Uterus (tissue), 3 donors: ENCODE measurements at regions not wholly inside any gene's neighbourhood (a gene's known extent, or its start where the extent isn't known, plus 50 kb on each side); places are given as distances from the start of the nearest gene placed in this dataset.
"Not testable (repeated sequence)": the region's sequence is repeated elsewhere in the genome, so short reads cannot be mapped to it uniquely, and the experiment has no call there.

Experiments used
- DNase-seq, 2 donors: peaks; one replicate each; pipeline ENCODE4 v3.0.0-alpha.2; 2019 to 2020
- H3K27ac ChIP-seq, 2 donors: fragments of 200-600 bp; sonication (generic); 1 replicate in 1 of 2; 2 replicates in 1 of 2; pipeline ENCODE4 v1.5.1; 2016 to 2018
- H3K27me3 ChIP-seq, 2 donors: fragments of 200-600 bp; sonication (generic); one replicate each; pipeline ENCODE4 v1.5.1; 2018 to 2019; ENCODE audit warnings: control low read depth in 1 of 2
- H3K36me3 ChIP-seq, 2 donors: fragments of 200-600 bp; sonication (generic); one replicate each; pipeline ENCODE4 v1.5.1; 2019; ENCODE audit warnings: control low read depth in 1 of 2
- H3K4me1 ChIP-seq, 2 donors: fragments of 200-600 bp; sonication (generic); one replicate each; pipeline ENCODE4 v1.5.1; 2018 to 2019; ENCODE audit warnings: control low read depth in 1 of 2
- H3K4me3 ChIP-seq, 2 donors: fragments of 200-600 bp; sonication (generic); 1 replicate in 1 of 2; 2 replicates in 1 of 2; pipeline ENCODE4 v1.5.1; 2018 to 2019; ENCODE audit warnings: mild to moderate bottlenecking in 1 of 2
- H3K9me3 ChIP-seq, 2 donors: fragments of 200-600 bp; sonication (generic); one replicate each; pipeline ENCODE4 v1.5.1; 2019; ENCODE audit warnings: control low read depth in 1 of 2
- CTCF ChIP-seq, 4 experiments: fragments of 200-600 bp in 2 of 4; fragments of 450-650 bp in 2 of 4; sonication (generic) in 2 of 4; IDR thresholded peaks; one replicate each; pipeline ENCODE4 v1.5.1; 2016 to 2019; ENCODE audit warnings: antibody characterized with exemption in 4 of 4, mild to moderate bottlenecking in 2 of 4, moderate library complexity in 1 of 4
- POLR2A ChIP-seq, 2 donors: fragments of 450-650 bp; IDR thresholded peaks; one replicate each; pipeline ENCODE4 v1.6.1; 2016; ENCODE audit warnings: antibody characterized with exemption in 2 of 2, mild to moderate bottlenecking in 1 of 2, moderate library complexity in 1 of 2
- intact Hi-C: fragments of 100-400 bp; cut with DNase I; formaldehyde crosslinking; loops from one replicate; pipeline ENCODE4 v1.15.1; 2023; ENCODE audit warnings: low total_unique reads
- donor health status: DM: yes; HTN: yes; CAD: no.

DNA sequence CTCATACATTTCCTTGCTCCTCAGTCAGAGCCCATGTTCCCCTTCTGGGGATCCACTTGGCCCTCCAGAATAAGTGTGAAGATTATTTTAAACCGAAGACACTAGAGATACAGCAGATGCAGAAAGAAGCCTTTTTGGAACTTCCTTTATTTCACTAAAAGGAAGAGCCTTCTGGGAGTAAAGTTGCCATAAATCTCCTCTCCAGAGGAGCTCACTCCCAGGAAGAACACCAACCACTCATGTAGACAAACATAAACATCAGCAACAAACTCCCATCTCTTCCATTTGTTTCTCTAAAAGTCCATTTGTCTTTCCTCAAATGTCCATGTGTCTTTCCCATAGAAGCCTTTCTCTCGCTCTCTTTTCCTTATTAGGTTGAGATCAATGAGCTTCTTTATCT is 62.4 kb upstream of the MSH6 start:
- no peak for DNase-seq
- Histone ChIP-seq H3K27ac (no peak overlapping the region), H3K27me3 (no peaks in the 10 kb centered on the region), H3K9me3 (no peaks in the 10 kb centered on the region), H3K4me3 (no peak overlapping the region), H3K36me3 (no peaks in the 10 kb centered on the region), H3K4me1 (no peaks in the 10 kb centered on the region)
- no peak for TF ChIP-seq CTCF (IDR thresholded peaks at IDR 0.05)
- no peak for TF ChIP-seq POLR2A (IDR thresholded peaks at IDR 0.05)
- intact Hi-C loops = no loop called here

GRCh38 chr2:47720036-47720435 is 62.9 kb upstream of the MSH6 start:
- H3K9me3 ChIP-seq = no peaks in the 10 kb centered on the region
- no peaks in the 10 kb centered on the region for H3K27me3 ChIP-seq
- no peak overlapping the region for H3K27ac ChIP-seq
- DNase-seq = no peak
- H3K4me1 ChIP-seq = no peaks in the 10 kb centered on the region
- intact Hi-C loops = no loop called here
- no peak overlapping the region for H3K4me3 ChIP-seq
- H3K36me3 ChIP-seq = no peaks in the 10 kb centered on the region
- TF ChIP-seq CTCF (IDR thresholded peaks at IDR 0.05) = no peak
- TF ChIP-seq POLR2A (IDR thresholded peaks at IDR 0.05) = no peak

- no peak for DNase-seq
- Histone ChIP-seq H3K36me3 (no peaks in the 10 kb centered on the region), H3K4me3 (no peak overlapping the region), H3K27ac (no peak overlapping the region), H3K9me3 (no peaks in the 10 kb centered on the region), H3K4me1 (no peaks in the 10 kb centered on the region), H3K27me3 (no peaks in the 10 kb centered on the region)
- TF ChIP-seq CTCF (IDR thresholded peaks at IDR 0.05) = no peak
- no peak for TF ChIP-seq POLR2A (IDR thresholded peaks at IDR 0.05)
- intact Hi-C loops = no loop called here
These were observed 63.8 kb upstream of the MSH6 start for GRCh38 chr2:47719099-47719498.

- intact Hi-C loops, H3K4me3 ChIP-seq, H3K27me3 ChIP-seq, H3K4me1 ChIP-seq, H3K27ac ChIP-seq, DNase-seq, H3K9me3 ChIP-seq, H3K36me3 ChIP-seq: not testable (repeated sequence)
These were observed 66.6 kb upstream of the MSH6 start for GRCh38 chr2:47716307-47716706.

GRCh38 chr2:47715552-47715951 is 67.4 kb upstream of the MSH6 start:
- H3K9me3 ChIP-seq = no peaks in the 10 kb centered on the region
- intact Hi-C loops = no loop called here
- TF ChIP-seq POLR2A (IDR thresholded peaks at IDR 0.05) (no peak), CTCF (IDR thresholded peaks at IDR 0.05) (no peak)

GRCh38 chr2:47708801-47709499 is 74.0 kb upstream of the MSH6 start:
- intact Hi-C loops = no loop called here
- H3K4me3 ChIP-seq = no peak overlapping the region
- DNase-seq = no peak
- TF ChIP-seq CTCF (IDR thresholded peaks at IDR 0.05) (no peak), POLR2A (IDR thresholded peaks at IDR 0.05) (no peak)
- H3K4me1 ChIP-seq = no peaks in the 10 kb centered on the region
- H3K27me3 ChIP-seq = no peaks in the 10 kb centered on the region
- H3K9me3 ChIP-seq = no peaks in the 10 kb centered on the region
- no peaks in the 10 kb centered on the region for H3K36me3 ChIP-seq
- H3K27ac ChIP-seq = no peak overlapping the region

More at GRCh38 chr2:47715552-47715951, 67.4 kb upstream of the MSH6 start:
- Histone ChIP-seq H3K27me3 (no peaks in the 10 kb centered on the region), H3K4me3 (no peak overlapping the region), H3K36me3 (no peaks in the 10 kb centered on the region), H3K27ac (no peak overlapping the region), H3K4me1 (no peaks in the 10 kb centered on the region)
- no peak for DNase-seq
